ENCODE measurements at regions not wholly inside any gene's neighbourhood (a gene's known extent, or its start where the extent isn't known, plus 50 kb on each side); places are given as distances from the start of the nearest gene placed in this dataset.

- no peaks in the 10 kb centered on the region for H3K79me1 ChIP-seq (ENCODE audit: insufficient read depth, low read depth, low read length, poor library complexity, severe bottlenecking)
- DNase-seq = peak; percentile 51
- no peak overlapping the region for H3K56ac ChIP-seq (ENCODE audit: insufficient read length, low read depth, low read length)
- no peak overlapping the region for H3K14ac ChIP-seq (ENCODE audit: insufficient read depth, low read length)
- H3K23ac ChIP-seq (ENCODE audit: insufficient read length, low read depth, low read length) = no peak overlapping the region
- Mint-ChIP-seq H3K4me3 (no peak overlapping the region), H3K27me3 (ENCODE audit: low read depth) (no peaks in the 10 kb centered on the region; the same call in none of the 2 replicates), H3K27ac (no peak overlapping the region), H3K36me3 (ENCODE audit: insufficient read depth in 1 of 3, low read depth in 3 of 3) (no peaks in the 10 kb centered on the region), H3K9me3 (no peaks in the 10 kb centered on the region), H3K4me1 (peaks cover 3% of the 10 kb centered on the region in 2 experiments)
- no peak overlapping the region for H2BK120ac ChIP-seq (ENCODE audit: low read depth, low read length, poor library complexity, severe bottlenecking)
- H3T11ph ChIP-seq (ENCODE audit: low read length) = no peak overlapping the region
- no peak overlapping the region for H2BK20ac ChIP-seq (ENCODE audit: low read depth, low read length, poor library complexity, severe bottlenecking)
- no peak overlapping the region for H3K27ac ChIP-seq (ENCODE audit: insufficient read length, low read depth, low read length)
- no peak for TF ChIP-seq CTCF (conservative IDR thresholded peaks at IDR 0.05)
- H4K8ac ChIP-seq (replicated peaks; ENCODE audit: insufficient read length, low read depth, low read length) = no peak overlapping the region
- H3K79me2 ChIP-seq (ENCODE audit: insufficient read depth, low read length) = no peaks in the 10 kb centered on the region
- no peaks in the 10 kb centered on the region for H3K23me2 ChIP-seq (ENCODE audit: insufficient read length, low read depth, low read length, poor library complexity, severe bottlenecking)
- no peak overlapping the region for H3K4me2 ChIP-seq (ENCODE audit: insufficient read depth, insufficient read length, low read length)
- no peak overlapping the region for H3K18ac ChIP-seq (ENCODE audit: insufficient read length, low read depth, low read length)
- H2AFZ ChIP-seq (ENCODE audit: low read length) = no peak overlapping the region
- no peak overlapping the region for H4K5ac ChIP-seq (ENCODE audit: insufficient read length, low read depth, low read length)
- H2BK12ac ChIP-seq (ENCODE audit: insufficient read length, low read depth, low read length) = no peak overlapping the region
- no peak overlapping the region for H3K4ac ChIP-seq (ENCODE audit: low read depth, low read length)
- H4K20me1 ChIP-seq (ENCODE audit: control insufficient read depth, insufficient read depth, insufficient read length) = no peaks in the 10 kb centered on the region
- H3K27me3 ChIP-seq (ENCODE audit: insufficient read depth, low read length) = no peaks in the 10 kb centered on the region
- no peaks in the 10 kb centered on the region for H3K4me1 ChIP-seq (ENCODE audit: insufficient read depth, low read length)
- H3K9ac ChIP-seq (ENCODE audit: extremely low read depth, insufficient read length, low read length) = no peak overlapping the region
- no peak overlapping the region for H4K91ac ChIP-seq (ENCODE audit: insufficient read length, low read depth, low read length)
- no peaks in the 10 kb centered on the region for H3K9me3 ChIP-seq (ENCODE audit: control insufficient read depth, low read depth, low read length)
- H2BK15ac ChIP-seq (ENCODE audit: low read depth, low read length) = no peak overlapping the region
- H2AK5ac ChIP-seq (ENCODE audit: insufficient read length, low read length) = no peak overlapping the region
- no peak overlapping the region for H2BK5ac ChIP-seq (ENCODE audit: insufficient read length, low read length)
Measured at GRCh38 chr12:67193704-67194103, 75.5 kb upstream of the CAND1 start.
